Heart left ventricle (tissue), 16 donors: ENCODE measurements at regions not wholly inside any gene's neighbourhood (a gene's known extent, or its start where the extent isn't known, plus 50 kb on each side); places are given as distances from the start of the nearest gene placed in this dataset.

Experiments used
- ATAC-seq, 4 donors: fragments of 200-7000 bp; cut with Tn5 transposase; one replicate each; pipeline ENCODE4 v1.9.1; 2020 to 2022; ENCODE audit warnings: moderate library complexity in 4 of 4, mild to moderate bottlenecking in 3 of 4, moderate number of reproducible peaks in 1 of 4
- DNase-seq, 5 donors: peaks; one replicate each; pipeline ENCODE4 v3.0.0-alpha.2; 2020
- H3K27ac ChIP-seq, 12 donors: fragments of 200-600 bp; sonication (generic) in 4 of 12; one replicate each; pipeline versions ENCODE4 v1.5.0 to v1.8.0; 2016 to 2022; ENCODE audit warnings: mild to moderate bottlenecking in 2 of 12
- H3K27me3 ChIP-seq, 9 donors: fragments of 200-600 bp; sonication (generic) in 2 of 9; one replicate each; pipeline versions ENCODE4 v1.5.1 to v1.8.0; 2016 to 2022; ENCODE audit warnings: mild to moderate bottlenecking in 3 of 9
- H3K36me3 ChIP-seq, 9 donors: fragments of 200-600 bp; sonication (generic) in 2 of 9; one replicate each; pipeline versions ENCODE4 v1.5.0 to v1.8.0; 2018 to 2022; ENCODE audit warnings: mild to moderate bottlenecking in 2 of 9
- H3K4me1 ChIP-seq, 12 donors: fragments of 200-600 bp; sonication (generic) in 4 of 12; one replicate each; pipeline versions ENCODE4 v1.5.0 to v1.8.0; 2016 to 2022; ENCODE audit warnings: mild to moderate bottlenecking in 3 of 12
- H3K4me3 ChIP-seq, 12 donors: fragments of 200-600 bp; sonication (generic) in 4 of 12; one replicate each; pipeline versions ENCODE4 v1.5.0 to v1.8.0; 2017 to 2022; ENCODE audit warnings: mild to moderate bottlenecking in 9 of 12, moderate library complexity in 4 of 12
- H3K9me3 ChIP-seq, 12 donors: fragments of 200-600 bp; sonication (generic) in 4 of 12; one replicate each; pipeline versions ENCODE4 v1.5.0 to v1.8.0; 2016 to 2022; ENCODE audit warnings: mild to moderate bottlenecking in 1 of 12
- CTCF ChIP-seq, 12 donors: fragments of 200-600 bp; sonication (generic) in 4 of 12; IDR thresholded peaks; one replicate each; pipeline versions ENCODE4 v1.5.0 to v1.8.0; 2018 to 2022; ENCODE audit warnings: antibody characterized with exemption in 12 of 12, mild to moderate bottlenecking in 5 of 12
- POLR2A ChIP-seq, 2 donors: fragments of 450-650 bp; IDR thresholded peaks; one replicate each; pipeline ENCODE4 v1.6.1; 2017; ENCODE audit warnings: antibody characterized with exemption in 2 of 2, mild to moderate bottlenecking in 2 of 2, moderate library complexity in 2 of 2
- WGBS, 4 donors: extraction: QIAGEN DNeasy Blood & Tissue Kit in 2 of 4; methylation state at CpG; one replicate each; pipeline versions ENCODE4 v1.1.5 to v1.1.7; 2013 to 2018; 5-methylcytosine and 5-hydroxymethylcytosine counted together
- intact Hi-C, 10 donors: fragments of 100-400 bp; cut with DNase I; formaldehyde crosslinking; loops; one replicate each; pipeline versions ENCODE4 v1.11.1 to v1.14.2; 2022
- donor health status: ischemic (EF 13 %, LVEDD 7.1; RV severe dilation, severe dysfunction).
- donor health status: healthy with polysubstance abuse.
- donor health status: DM: no; HTN: yes; CAD: no.
- donor health status: DM: no; HTN: no; CAD: no.
- donor health status: ischemic (EF 25% LVEDD 6.9; RV normal size, moderate dysfunction).
- donor health status: ischemic (EF 25% LVEDD 5.7; RV mildly dilated, moderate dysfunction).
- donor health status: healthy.
- donor health status: DM: yes; HTN: yes; CAD: no.
- donor health status: ischemic (EF 35%, LVEDD 5.7; RV mildly dilated, moderate dysfunction).
- donor health status: nonischemic (EF 11% LVEDD 7.7; RV severe dilation, severe dysfunction).
- donor health status: DM: yes; HTN: yes; CAD: no.
- donor health status: PGD.
- donor health status: ischemic (EF 29% LVEDD 5.4; RV normal size, mild dysfunction).
- donor health status: nonischemic (EF 23%, LVEDD 6.1; RV moderate dilation, normal function).

DNA sequence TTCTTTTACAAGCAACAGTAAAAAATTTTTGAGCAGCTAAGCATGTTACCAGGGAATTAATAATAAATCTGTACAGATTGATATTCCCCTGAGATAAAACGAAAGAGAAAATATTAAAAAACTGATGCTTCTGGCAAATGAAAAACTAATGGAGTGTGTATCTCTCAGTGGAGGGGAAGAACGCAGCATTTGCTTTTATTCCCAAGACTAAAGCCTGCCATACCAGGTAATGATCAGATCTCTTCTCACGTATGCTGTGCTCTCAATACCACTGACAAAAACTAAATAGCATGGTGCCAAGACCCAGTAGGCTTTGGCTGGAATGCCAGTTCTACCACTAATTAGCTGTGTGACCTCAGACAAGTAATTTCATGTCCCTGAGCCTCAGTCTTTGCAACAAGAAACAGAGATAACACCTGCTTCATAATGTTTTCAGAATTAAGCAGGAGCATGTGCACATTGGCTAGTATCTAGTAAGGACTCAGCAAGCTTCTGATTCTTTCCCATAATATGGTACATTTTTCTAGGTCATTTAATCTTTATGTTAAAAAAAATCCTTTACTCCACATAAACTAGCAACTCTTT is 179.6 kb downstream of the CENPC start:
- 59 to 69% (median 64%) methylated on average over 3 of the region's 3 CpGs for WGBS, 4 donors
- no peak for ATAC-seq
- intact Hi-C loops = no loop called here

DNA sequence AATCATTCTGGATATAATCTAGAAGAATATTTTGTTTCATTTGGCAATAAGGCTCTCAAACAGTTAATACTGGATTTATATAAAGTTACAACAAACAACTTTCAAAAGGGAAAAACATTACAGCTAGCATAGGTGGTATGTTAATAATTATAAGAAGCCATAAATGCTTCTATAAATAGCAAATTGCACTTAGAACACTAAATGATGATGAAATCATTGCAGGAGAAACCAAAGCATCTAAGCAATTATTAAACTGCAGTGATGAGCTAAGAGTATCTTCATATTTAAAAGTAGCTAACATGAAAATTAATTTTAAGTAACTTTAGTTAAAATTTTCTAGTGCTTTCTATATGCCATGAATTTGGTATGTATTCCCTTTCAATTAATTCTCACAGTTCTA is 189.5 kb downstream of the CENPC start:
- intact Hi-C loops = no loop called here
- ATAC-seq (no peak), DNase-seq (no peak)
- TF ChIP-seq CTCF (IDR thresholded peaks at IDR 0.05) (no peak), POLR2A (IDR thresholded peaks at IDR 0.05) (no peak)
- Histone ChIP-seq H3K27me3 (no peaks in the 10 kb centered on the region), H3K4me3 (no peak overlapping the region), H3K9me3 (peaks cover 0 to 5% (median 0%) of the 10 kb centered on the region in 12 donors), H3K36me3 (no peaks in the 10 kb centered on the region), H3K27ac (no peak overlapping the region), H3K4me1 (no peaks in the 10 kb centered on the region)

More for the DNA sequence above, 179.6 kb downstream of the CENPC start:
- peaks cover 0 to 21% (median 3%) of the 10 kb centered on the region in 12 donors for H3K9me3 ChIP-seq
- no peaks in the 10 kb centered on the region for H3K4me1 ChIP-seq
- no peak for TF ChIP-seq CTCF (IDR thresholded peaks at IDR 0.05)
- TF ChIP-seq POLR2A (IDR thresholded peaks at IDR 0.05) = no peak
- H3K27me3 ChIP-seq = no peaks in the 10 kb centered on the region
- DNase-seq = no peak
- no peak overlapping the region for H3K4me3 ChIP-seq
- H3K27ac ChIP-seq = peak overlapping the region in 2 of 12 donors; percentile 38 to 44
- no peaks in the 10 kb centered on the region for H3K36me3 ChIP-seq

GRCh38 chr4:67346654-67347053 is 198.6 kb downstream of the CENPC start:
- Histone ChIP-seq H3K27ac (no peak overlapping the region), H3K27me3 (no peaks in the 10 kb centered on the region), H3K4me1 (no peaks in the 10 kb centered on the region), H3K36me3 (no peaks in the 10 kb centered on the region), H3K9me3 (no peaks in the 10 kb centered on the region), H3K4me3 (no peak overlapping the region)
- no peak for DNase-seq
- ATAC-seq = no peak
- intact Hi-C loops = no loop called here
- TF ChIP-seq POLR2A (IDR thresholded peaks at IDR 0.05) = no peak
- TF ChIP-seq CTCF (IDR thresholded peaks at IDR 0.05) = no peak

DNA sequence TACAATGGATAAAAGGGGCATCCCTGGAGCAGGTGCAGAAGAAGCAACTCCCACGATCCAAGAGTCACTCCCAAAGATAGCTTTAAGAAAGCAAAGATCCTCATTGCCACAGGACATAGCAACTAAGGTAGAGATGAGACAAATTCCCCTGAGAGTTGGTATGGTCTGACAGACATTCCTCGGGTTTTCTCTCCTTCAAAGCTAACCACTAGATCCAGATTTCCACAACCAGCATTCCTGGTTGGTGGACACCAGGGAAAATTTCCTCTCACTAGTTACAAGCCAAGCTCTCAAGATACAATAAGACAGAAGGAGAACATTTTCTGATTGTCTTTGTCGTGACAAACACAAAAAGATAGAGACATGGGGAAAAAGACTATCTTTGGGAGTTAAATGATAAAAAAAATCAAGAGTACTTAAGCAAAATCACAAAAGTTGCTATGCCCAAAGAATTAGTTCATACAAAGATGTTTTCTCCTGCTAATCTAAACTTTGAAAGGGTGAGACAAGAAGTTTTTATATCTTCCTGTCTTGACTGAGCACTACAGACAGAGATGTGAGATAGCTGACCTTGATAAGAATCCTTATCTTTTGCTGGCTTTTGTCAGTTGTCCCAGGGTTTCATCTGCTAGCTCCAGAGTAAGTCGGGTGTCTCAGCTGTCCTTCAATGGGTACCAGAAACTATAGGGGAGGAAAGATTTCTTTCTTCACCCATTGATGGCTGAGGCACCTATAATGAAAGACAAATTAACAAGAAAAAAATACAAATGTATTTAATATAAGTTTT is 200.5 kb downstream of the CENPC start:
- no peak for TF ChIP-seq POLR2A (IDR thresholded peaks at IDR 0.05)
- TF ChIP-seq CTCF (IDR thresholded peaks at IDR 0.05) = no peak
- ATAC-seq = no peak
- DNase-seq = no peak
- Histone ChIP-seq H3K4me1 (no peaks in the 10 kb centered on the region), H3K4me3 (no peak overlapping the region), H3K27ac (no peak overlapping the region), H3K36me3 (no peaks in the 10 kb centered on the region), H3K9me3 (no peaks in the 10 kb centered on the region), H3K27me3 (no peaks in the 10 kb centered on the region)
- 18 to 34% (median 28%) methylated on average over 4 of the region's 4 CpGs for WGBS, 4 donors
- intact Hi-C loops = no loop called here
